HEK293 (cell line): ENCODE measurements at regions not wholly inside any gene's neighbourhood (a gene's known extent, or its start where the extent isn't known, plus 50 kb on each side); places are given as distances from the start of the nearest gene placed in this dataset.
"Not testable (repeated sequence)": the region's sequence is repeated elsewhere in the genome, so short reads cannot be mapped to it uniquely, and the experiment has no call there.

Experiments
- CTCF ChIA-PET: fragments of 350-600 bp; formaldehyde crosslinking; extraction: SDS; loops from one replicate; lab custom pipeline; 2021; ENCODE audit warnings: antibody characterized with exemption; lab: Yijun Ruan, JAX
- POLR2A ChIA-PET: fragments of 300-600 bp; formaldehyde crosslinking; extraction: SDS; loops from one replicate; lab custom pipeline; 2020; ENCODE audit warnings: antibody characterized with exemption, inconsistent platforms; lab: Yijun Ruan, JAX
- H3K27ac ChIP-seq: fragments of 200-500 bp; sonication (Bioruptor generic); 2 replicates; pipeline ENCODE4 v1.5.1; 2014; ENCODE audit warnings: low read depth, low read length, control low read depth, inconsistent platforms; ENCODE audit errors: extremely low read depth
- H3K36me3 ChIP-seq, 2 experiments: fragments of 200-500 bp in 1 of 2; sonication (Bioruptor generic) in 1 of 2; 1 replicate in 1 of 2; 2 replicates in 1 of 2; pipeline ENCODE4 v1.5.1; 2014 to 2017; ENCODE audit warnings: inconsistent platforms in 2 of 2, low read length in 2 of 2; ENCODE audit not compliant: control insufficient read depth in 2 of 2, insufficient read depth in 1 of 2
- H3K4me1 ChIP-seq: fragments of 200-500 bp; sonication (Bioruptor generic); 2 replicates; pipeline ENCODE4 v1.5.1; 2014; ENCODE audit warnings: mild to moderate bottlenecking, low read length, inconsistent platforms; ENCODE audit not compliant: control insufficient read depth, insufficient read depth
- H3K4me3 ChIP-seq: 2 replicates; pipeline ENCODE4 v1.5.1; 2011; ENCODE audit warnings: low read depth, mild to moderate bottlenecking, control low read depth, low read length, moderate library complexity
- H3K9me3 ChIP-seq: fragments of 200-500 bp; sonication (Bioruptor generic); 2 replicates; pipeline ENCODE4 v1.5.1; 2014; ENCODE audit warnings: low read depth, low read length, inconsistent platforms; ENCODE audit not compliant: control insufficient read depth, insufficient read depth
- BCL11A ChIP-seq: fragments of 450-650 bp; formaldehyde crosslinking; IDR thresholded peaks from 2 replicates; pipeline ENCODE4 v1.5.1; 2016; ENCODE audit warnings: low read depth, missing biosample characterization, missing genetic modification characterization
- BCL11B ChIP-seq: fragments of 450-650 bp; formaldehyde crosslinking; IDR thresholded peaks from 2 replicates; pipeline ENCODE4 v1.5.1; 2016; ENCODE audit warnings: low read depth, missing biosample characterization, missing genetic modification characterization
- KLF16 ChIP-seq: fragments of 450-650 bp; formaldehyde crosslinking; IDR thresholded peaks from 2 replicates; pipeline ENCODE4 v1.5.1; 2017; ENCODE audit warnings: missing biosample characterization, missing genetic modification characterization
- KLF9 ChIP-seq: fragments of 450-650 bp; formaldehyde crosslinking; IDR thresholded peaks from 2 replicates; pipeline ENCODE4 v1.5.1; 2016; ENCODE audit warnings: missing biosample characterization, missing genetic modification characterization, low read depth
- SP7 ChIP-seq: fragments of 450-650 bp; formaldehyde crosslinking; IDR thresholded peaks from 2 replicates; pipeline ENCODE4 v1.5.1; 2016; ENCODE audit warnings: missing biosample characterization, missing genetic modification characterization
- ZBTB20 ChIP-seq: fragments of 450-650 bp; formaldehyde crosslinking; IDR thresholded peaks from 2 replicates; pipeline ENCODE4 v1.5.1; 2016; ENCODE audit warnings: missing biosample characterization, missing genetic modification characterization
- ZBTB21 ChIP-seq: fragments of 450-650 bp; formaldehyde crosslinking; IDR thresholded peaks from 2 replicates; pipeline ENCODE4 v1.5.1; 2017; ENCODE audit warnings: missing biosample characterization, missing genetic modification characterization
- ZBTB48 ChIP-seq: fragments of 450-650 bp; formaldehyde crosslinking; IDR thresholded peaks from 2 replicates; pipeline ENCODE4 v1.5.1; 2016; ENCODE audit warnings: missing biosample characterization, missing genetic modification characterization
- ZNF146 ChIP-seq: fragments of 450-650 bp; formaldehyde crosslinking; IDR thresholded peaks from 2 replicates; pipeline ENCODE4 v1.5.1; 2016; ENCODE audit warnings: missing biosample characterization, missing genetic modification characterization
- ZNF16 ChIP-seq: fragments of 450-650 bp; formaldehyde crosslinking; IDR thresholded peaks from 2 replicates; pipeline ENCODE4 v1.5.1; 2016; ENCODE audit warnings: low read depth, missing biosample characterization, missing genetic modification characterization
- ZNF169 ChIP-seq: fragments of 450-650 bp; formaldehyde crosslinking; IDR thresholded peaks from 2 replicates; pipeline ENCODE4 v1.5.1; 2016; ENCODE audit warnings: missing biosample characterization, missing genetic modification characterization
- ZNF19 ChIP-seq: fragments of 450-650 bp; formaldehyde crosslinking; IDR thresholded peaks from 2 replicates; pipeline ENCODE4; 2016; ENCODE audit warnings: missing biosample characterization, missing genetic modification characterization, low read depth
- ZNF211 ChIP-seq: fragments of 450-650 bp; formaldehyde crosslinking; IDR thresholded peaks from 2 replicates; pipeline ENCODE4 v1.5.1; 2016; ENCODE audit warnings: low read depth, missing biosample characterization, missing genetic modification characterization
- ZNF266 ChIP-seq: fragments of 450-650 bp; formaldehyde crosslinking; IDR thresholded peaks from 2 replicates; pipeline ENCODE4 v1.5.1; 2016; ENCODE audit warnings: missing biosample characterization, missing genetic modification characterization, low read depth
- ZNF311 ChIP-seq: fragments of 450-650 bp; formaldehyde crosslinking; IDR thresholded peaks from 2 replicates; pipeline ENCODE4 v1.5.1; 2017; ENCODE audit warnings: missing biosample characterization, missing genetic modification characterization, borderline replicate concordance
- ZNF391 ChIP-seq: fragments of 450-650 bp; formaldehyde crosslinking; IDR thresholded peaks from 2 replicates; pipeline ENCODE4 v1.5.1; 2016; ENCODE audit warnings: low read depth, missing biosample characterization, missing genetic modification characterization, borderline replicate concordance
- ZNF394 ChIP-seq: fragments of 450-650 bp; formaldehyde crosslinking; IDR thresholded peaks from 2 replicates; pipeline ENCODE4 v1.5.1; 2016; ENCODE audit warnings: missing biosample characterization, missing genetic modification characterization, mild to moderate bottlenecking, moderate library complexity, borderline replicate concordance
- ZNF48 ChIP-seq: fragments of 450-650 bp; formaldehyde crosslinking; IDR thresholded peaks from 2 replicates; pipeline ENCODE4 v1.5.1; 2016; ENCODE audit warnings: missing biosample characterization, missing genetic modification characterization
- ZNF514 ChIP-seq: fragments of 450-650 bp; formaldehyde crosslinking; IDR thresholded peaks from 2 replicates; pipeline ENCODE4 v1.5.1; 2016; ENCODE audit warnings: missing biosample characterization, missing genetic modification characterization
- ZNF560 ChIP-seq: fragments of 450-650 bp; formaldehyde crosslinking; IDR thresholded peaks from 2 replicates; pipeline ENCODE4 v1.5.1; 2017; ENCODE audit warnings: missing biosample characterization, missing genetic modification characterization, borderline replicate concordance
- ZNF561 ChIP-seq: fragments of 450-650 bp; IDR thresholded peaks from 2 replicates; pipeline ENCODE4 v1.5.1; 2018; ENCODE audit warnings: missing biosample characterization, missing genetic modification characterization, borderline replicate concordance
- ZNF626 ChIP-seq: fragments of 450-650 bp; sonication (Bioruptor Pico); formaldehyde crosslinking; IDR thresholded peaks from 2 replicates; pipeline ENCODE4 v1.5.1; 2018; ENCODE audit warnings: missing biosample characterization, missing genetic modification characterization, inconsistent platforms
- ZNF768 ChIP-seq: fragments of 450-650 bp; formaldehyde crosslinking; IDR thresholded peaks from 2 replicates; pipeline ENCODE4 v1.5.1; 2018; ENCODE audit warnings: missing biosample characterization, mild to moderate bottlenecking, missing genetic modification characterization
- ZNF776 ChIP-seq: fragments of 450-650 bp; formaldehyde crosslinking; IDR thresholded peaks from 2 replicates; pipeline ENCODE4 v1.5.0; 2017; ENCODE audit warnings: missing biosample characterization, missing genetic modification characterization, borderline replicate concordance
- TF ChIP-seq, protein P1 (sequence below): fragments of 450-650 bp; formaldehyde crosslinking; IDR thresholded peaks from 2 replicates; pipeline ENCODE4 v1.5.1; 2016; ENCODE audit warnings: missing biosample characterization, missing genetic modification characterization
- TF ChIP-seq, protein P2 (sequence below): fragments of 450-650 bp; formaldehyde crosslinking; IDR thresholded peaks from 2 replicates; pipeline ENCODE4 v1.5.1; 2016; ENCODE audit warnings: missing biosample characterization, missing genetic modification characterization
- TF ChIP-seq, protein P3 (sequence below): fragments of 450-650 bp; formaldehyde crosslinking; IDR thresholded peaks from 2 replicates; pipeline ENCODE4 v1.5.1; 2016; ENCODE audit warnings: missing biosample characterization, missing genetic modification characterization

DNA sequence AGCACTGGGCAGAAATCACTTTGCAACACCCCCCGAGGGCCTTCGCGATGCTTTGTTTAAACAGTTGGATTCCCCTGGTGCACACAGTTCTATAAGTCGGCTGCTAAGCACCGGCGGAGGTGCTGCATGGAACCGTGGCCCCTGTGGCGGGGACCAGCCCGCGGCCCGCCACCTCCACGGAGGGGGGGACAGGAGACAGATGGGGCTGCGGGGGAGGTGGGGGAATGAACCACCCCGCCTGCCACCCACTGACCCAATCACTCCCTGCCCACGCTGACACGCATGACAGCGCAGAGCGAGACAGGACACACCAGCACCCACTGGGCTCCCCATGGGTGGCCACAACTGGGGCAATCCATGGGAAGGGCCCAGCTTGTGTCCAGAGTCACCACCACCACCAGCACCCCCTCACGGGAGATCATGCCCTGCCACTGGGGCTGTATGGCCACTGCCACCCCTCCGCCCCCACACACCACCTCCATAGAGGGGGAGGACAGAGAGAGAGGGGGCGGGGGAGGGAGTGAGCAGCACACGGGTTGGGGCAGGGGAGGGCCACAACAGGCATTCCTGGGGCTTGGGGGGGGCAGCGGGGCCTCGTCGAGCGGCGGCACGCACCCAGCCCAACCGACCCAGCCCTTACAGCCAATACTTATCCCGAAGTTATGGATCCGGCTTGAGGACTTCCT lies 118.3 kb upstream of the ANKRD30BL start:
- CTCF ChIA-PET: no interaction called here

DNA sequence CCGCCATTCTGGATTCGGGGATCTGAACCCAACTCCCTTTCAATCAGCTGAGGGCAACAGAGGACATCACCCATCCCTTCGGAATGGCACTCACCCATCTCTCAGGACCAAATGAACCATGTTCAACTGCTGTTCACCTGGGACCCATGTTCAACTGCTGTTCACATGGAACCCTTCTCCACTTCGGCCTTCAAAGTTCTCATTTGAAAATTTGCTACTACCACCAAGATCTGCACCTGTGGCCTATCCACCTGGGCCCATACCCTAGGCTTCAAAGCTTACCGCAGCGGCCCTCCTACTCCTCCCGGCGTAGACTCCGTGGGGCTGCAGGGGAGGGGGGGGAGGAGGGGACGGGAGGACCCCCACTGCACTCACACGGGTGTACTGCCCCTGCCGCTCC lies 119.2 kb upstream of the ANKRD30BL start:
- POLR2A ChIA-PET: no interaction called here
- Histone ChIP-seq H3K4me3 (no peak overlapping the region), H3K27ac (no peak overlapping the region), H3K4me1 (no peaks in the 10 kb centered on the region), H3K36me3 (no peaks in the 10 kb centered on the region), H3K9me3 (no peaks in the 10 kb centered on the region)
- TF ChIP-seq, protein P1, sequence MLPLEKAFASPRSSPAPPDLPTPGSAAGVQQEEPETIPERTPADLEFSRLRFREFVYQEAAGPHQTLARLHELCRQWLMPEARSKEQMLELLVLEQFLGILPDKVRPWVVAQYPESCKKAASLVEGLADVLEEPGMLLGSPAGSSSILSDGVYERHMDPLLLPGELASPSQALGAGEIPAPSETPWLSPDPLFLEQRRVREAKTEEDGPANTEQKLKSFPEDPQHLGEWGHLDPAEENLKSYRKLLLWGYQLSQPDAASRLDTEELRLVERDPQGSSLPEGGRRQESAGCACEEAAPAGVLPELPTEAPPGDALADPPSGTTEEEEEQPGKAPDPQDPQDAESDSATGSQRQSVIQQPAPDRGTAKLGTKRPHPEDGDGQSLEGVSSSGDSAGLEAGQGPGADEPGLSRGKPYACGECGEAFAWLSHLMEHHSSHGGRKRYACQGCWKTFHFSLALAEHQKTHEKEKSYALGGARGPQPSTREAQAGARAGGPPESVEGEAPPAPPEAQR (tag by site-specific recombination): no peak
- TF ChIP-seq KLF9 (no peak), ZNF561 (tag by site-specific recombination) (no peak), KLF16 (tag by site-specific recombination) (no peak), ZBTB20 (tag by site-specific recombination) (no peak), ZNF768 (tag by site-specific recombination) (no peak), ZNF514 (tag by site-specific recombination) (no peak), ZNF266 (no peak), ZNF146 (no peak), ZNF626 (tag by site-specific recombination) (no peak), ZNF311 (tag by site-specific recombination) (no peak), ZNF48 (tag by site-specific recombination) (no peak), ZNF16 (tag by site-specific recombination) (no peak)
- TF ChIP-seq, protein P2, sequence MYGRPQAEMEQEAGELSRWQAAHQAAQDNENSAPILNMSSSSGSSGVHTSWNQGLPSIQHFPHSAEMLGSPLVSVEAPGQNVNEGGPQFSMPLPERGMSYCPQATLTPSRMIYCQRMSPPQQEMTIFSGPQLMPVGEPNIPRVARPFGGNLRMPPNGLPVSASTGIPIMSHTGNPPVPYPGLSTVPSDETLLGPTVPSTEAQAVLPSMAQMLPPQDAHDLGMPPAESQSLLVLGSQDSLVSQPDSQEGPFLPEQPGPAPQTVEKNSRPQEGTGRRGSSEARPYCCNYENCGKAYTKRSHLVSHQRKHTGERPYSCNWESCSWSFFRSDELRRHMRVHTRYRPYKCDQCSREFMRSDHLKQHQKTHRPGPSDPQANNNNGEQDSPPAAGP (tag by site-specific recombination): no peak
- CTCF ChIA-PET: no interaction called here

More for the DNA sequence above, 118.3 kb upstream of the ANKRD30BL start:
- Histone ChIP-seq H3K4me3 (no peak overlapping the region), H3K27ac (no peak overlapping the region), H3K36me3 (no peaks in the 10 kb centered on the region), H3K4me1 (no peaks in the 10 kb centered on the region), H3K9me3 (no peaks in the 10 kb centered on the region)
- TF ChIP-seq BCL11B (tag by site-specific recombination) (no peak), BCL11A (tag by site-specific recombination) (no peak), ZNF776 (tag by site-specific recombination) (no peak)
- POLR2A ChIA-PET: no interaction called here

DNA sequence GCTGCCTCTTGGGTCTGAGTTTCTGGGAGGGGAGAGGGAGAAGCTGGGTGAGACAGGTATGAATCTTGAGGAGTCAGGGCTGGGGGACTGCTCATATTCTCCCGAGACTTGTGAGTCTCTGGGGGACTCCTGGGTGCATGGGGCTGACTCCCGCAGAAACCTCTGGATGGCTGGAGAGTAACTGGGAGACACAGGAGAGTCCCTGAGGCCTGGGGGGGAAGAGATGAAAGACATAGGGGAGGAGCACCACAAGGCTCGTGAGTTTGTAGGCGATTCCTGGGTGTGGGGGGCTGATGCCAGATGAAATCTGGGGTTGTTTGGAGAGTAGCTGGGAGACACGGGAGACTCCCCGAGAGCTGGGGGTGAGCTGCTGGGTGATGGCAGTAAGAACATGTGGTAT lies 120.4 kb upstream of the ANKRD30BL start:
- POLR2A ChIA-PET, H3K27ac ChIP-seq, CTCF ChIA-PET, H3K4me3 ChIP-seq, H3K9me3 ChIP-seq, H3K4me1 ChIP-seq, H3K36me3 ChIP-seq: not testable (repeated sequence)

DNA sequence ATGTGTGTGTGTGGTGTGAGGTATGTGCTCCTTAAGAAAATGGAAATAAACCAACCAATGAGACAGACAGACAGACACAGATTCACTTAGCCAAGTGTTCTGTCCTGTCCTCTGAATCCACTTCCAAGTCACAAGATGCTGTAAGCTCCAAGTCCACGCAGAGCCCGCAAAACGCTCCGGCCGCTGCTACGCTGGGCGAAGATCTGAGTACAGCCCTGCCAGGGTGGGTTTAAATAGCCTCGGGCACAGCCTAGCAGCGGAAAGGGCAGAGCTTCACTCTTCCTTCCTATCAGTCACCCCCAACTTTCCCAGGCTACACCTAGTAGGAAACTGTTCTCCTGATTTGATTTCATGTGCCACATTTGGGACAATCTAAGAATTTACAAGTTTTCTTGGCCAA lies 121.2 kb upstream of the ANKRD30BL start:
- H3K4me3 ChIP-seq: no peak overlapping the region
- CTCF ChIA-PET: no interaction called here
- no peaks in the 10 kb centered on the region for H3K4me1 ChIP-seq
- H3K36me3 ChIP-seq: no peaks in the 10 kb centered on the region
- POLR2A ChIA-PET: no interaction called here
- H3K9me3 ChIP-seq: no peaks in the 10 kb centered on the region
- H3K27ac ChIP-seq: no peak overlapping the region
- TF ChIP-seq ZNF211 (tag by site-specific recombination): no peak
- no peak for TF ChIP-seq SP7 (tag by site-specific recombination)
- TF ChIP-seq, protein P3, sequence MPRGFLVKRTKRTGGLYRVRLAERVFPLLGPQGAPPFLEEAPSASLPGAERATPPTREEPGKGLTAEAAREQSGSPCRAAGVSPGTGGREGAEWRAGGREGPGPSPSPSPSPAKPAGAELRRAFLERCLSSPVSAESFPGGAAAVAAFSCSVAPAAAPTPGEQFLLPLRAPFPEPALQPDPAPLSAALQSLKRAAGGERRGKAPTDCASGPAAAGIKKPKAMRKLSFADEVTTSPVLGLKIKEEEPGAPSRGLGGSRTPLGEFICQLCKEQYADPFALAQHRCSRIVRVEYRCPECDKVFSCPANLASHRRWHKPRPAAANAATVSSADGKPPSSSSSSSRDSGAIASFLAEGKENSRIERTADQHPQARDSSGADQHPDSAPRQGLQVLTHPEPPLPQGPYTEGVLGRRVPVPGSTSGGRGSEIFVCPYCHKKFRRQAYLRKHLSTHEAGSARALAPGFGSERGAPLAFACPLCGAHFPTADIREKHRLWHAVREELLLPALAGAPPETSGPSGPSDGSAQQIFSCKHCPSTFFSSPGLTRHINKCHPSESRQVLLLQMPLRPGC: no peak
- no peak for TF ChIP-seq ZBTB20 (tag by site-specific recombination)
- TF ChIP-seq ZBTB21 (tag by site-specific recombination): no peak
- TF ChIP-seq ZNF391 (tag by site-specific recombination): no peak
- TF ChIP-seq ZNF169 (tag by site-specific recombination): no peak
- no peak for TF ChIP-seq ZNF394 (tag by site-specific recombination)
- TF ChIP-seq ZBTB48 (tag by site-specific recombination): no peak
- TF ChIP-seq ZNF19 (tag by site-specific recombination): no peak
- no peak for TF ChIP-seq ZNF560 (tag by site-specific recombination)
